Transverse colon (tissue), 4 donors: ENCODE measurements at regions not wholly inside any gene's neighbourhood (a gene's known extent, or its start where the extent isn't known, plus 50 kb on each side); places are given as distances from the start of the nearest gene placed in this dataset.
"Not testable (repeated sequence)": the region's sequence is repeated elsewhere in the genome, so short reads cannot be mapped to it uniquely, and the experiment has no call there.

Experiments used
- CTCF ChIP-seq, 5 experiments: fragments of 200-600 bp in 3 of 5; fragments of 450-650 bp in 2 of 5; sonication (generic) in 3 of 5; IDR thresholded peaks; 1 replicate in 2 of 5; 2 replicates in 3 of 5; pipeline ENCODE4 v1.5.1; 2016 to 2017; ENCODE audit warnings: antibody characterized with exemption in 5 of 5, inconsistent platforms in 3 of 5, mild to moderate bottlenecking in 2 of 5, moderate library complexity in 1 of 5
- POLR2A ChIP-seq: fragments of 450-650 bp; IDR thresholded peaks from one replicate; pipeline ENCODE4 v1.6.1; 2016; ENCODE audit warnings: antibody characterized with exemption, mild to moderate bottlenecking, moderate library complexity
- POLR2AphosphoS5 ChIP-seq, 3 donors: sonication (generic); formaldehyde crosslinking; IDR thresholded peaks; one replicate each; pipeline ENCODE4 v1.6.1; 2016; ENCODE audit warnings: antibody characterized with exemption in 3 of 3

- not testable (repeated sequence) for TF ChIP-seq CTCF (IDR thresholded peaks at IDR 0.05); POLR2A
- TF ChIP-seq POLR2AphosphoS5 (IDR thresholded peaks at IDR 0.05), result peak in 2 of 3 donors; percentile 46 to 69
Observed at GRCh38 chr11:89556731-89557707, 65.8 kb upstream of the NOX4 start.
